HG03469 (cell line): ENCODE measurements at regions not wholly inside any gene's neighbourhood (a gene's known extent, or its start where the extent isn't known, plus 50 kb on each side); places are given as distances from the start of the nearest gene placed in this dataset.

Source experiments
- ATAC-seq: cut with Tn5 transposase; IDR thresholded peaks from one replicate; pipeline ENCODE4 v1.9.1; 2021; ENCODE audit warnings: mild to moderate bottlenecking, moderate library complexity, moderate number of reproducible peaks; ENCODE audit not compliant: unreplicated experiment

GRCh38 chr5:4100739-4101138 is 505.1 kb downstream of the IRX1 start:
- no peak for ATAC-seq

GRCh38 chr5:4101189-4101588 is 505.6 kb downstream of the IRX1 start:
- ATAC-seq = no peak

- no peak for ATAC-seq
These were observed 509.4 kb downstream of the IRX1 start for GRCh38 chr5:4104831-4105597.

GRCh38 chr5:4108690-4109089 is 513.1 kb downstream of the IRX1 start:
- ATAC-seq = no peak

- no peak for ATAC-seq
These were observed 517.8 kb downstream of the IRX1 start for GRCh38 chr5:4113426-4113825.

GRCh38 chr5:4113905-4114304 is 518.3 kb downstream of the IRX1 start:
- ATAC-seq = no peak

- ATAC-seq = no peak
These were observed 518.8 kb downstream of the IRX1 start for GRCh38 chr5:4114452-4114851.

GRCh38 chr5:4116834-4117233 is 521.2 kb downstream of the IRX1 start:
- ATAC-seq = no peak

GRCh38 chr5:4124221-4124970 is 528.8 kb downstream of the IRX1 start:
- no peak for ATAC-seq

- ATAC-seq = no peak
These were observed 533.4 kb downstream of the IRX1 start for GRCh38 chr5:4128994-4129393.

- ATAC-seq = no peak
These were observed 533.9 kb downstream of the IRX1 start for GRCh38 chr5:4129523-4129922.

GRCh38 chr5:4130819-4131218 is 535.2 kb downstream of the IRX1 start:
- no peak for ATAC-seq

GRCh38 chr5:4137781-4138180 is 542.1 kb downstream of the IRX1 start:
- no peak for ATAC-seq

- no peak for ATAC-seq
These were observed 547.2 kb downstream of the IRX1 start for GRCh38 chr5:4142842-4143241.

- ATAC-seq = no peak
These were observed 548.9 kb downstream of the IRX1 start for GRCh38 chr5:4144411-4145007.

- ATAC-seq = no peak
These were observed 549.9 kb downstream of the IRX1 start for GRCh38 chr5:4145511-4145910.

- no peak for ATAC-seq
These were observed 552.4 kb downstream of the IRX1 start for GRCh38 chr5:4148009-4148408.

GRCh38 chr5:4150067-4150466 is 554.4 kb downstream of the IRX1 start:
- ATAC-seq = no peak

- no peak for ATAC-seq
These were observed 560.5 kb downstream of the IRX1 start for GRCh38 chr5:4156153-4156552.

- ATAC-seq = no peak
These were observed 561.3 kb downstream of the IRX1 start for GRCh38 chr5:4156889-4157288.

GRCh38 chr5:4158750-4159447 is 563.3 kb downstream of the IRX1 start:
- ATAC-seq = no peak
